Right atrium auricular region (tissue), 2 donors: ENCODE measurements at regions not wholly inside any gene's neighbourhood (a gene's known extent, or its start where the extent isn't known, plus 50 kb on each side); places are given as distances from the start of the nearest gene placed in this dataset.

Experiments
- DNase-seq: peaks from one replicate; pipeline ENCODE4 v3.0.0-alpha.2; 2019; ENCODE audit warnings: low spot score
- H3K27ac ChIP-seq, 2 donors: fragments of 200-600 bp; sonication (generic); 1 replicate in 1 of 2; 2 replicates in 1 of 2; pipeline ENCODE4 v1.5.1; 2016 to 2019
- H3K27me3 ChIP-seq, 2 donors: fragments of 200-600 bp; sonication (generic); one replicate each; pipeline versions ENCODE4 v1.5.1 to v1.6.0; 2017 to 2019
- H3K36me3 ChIP-seq: fragments of 200-600 bp; sonication (generic); one replicate; pipeline ENCODE4 v1.5.1; 2016
- H3K4me1 ChIP-seq, 2 donors: fragments of 200-600 bp; sonication (generic); one replicate each; pipeline versions ENCODE4 v1.5.1 to v1.6.0; 2017 to 2019
- H3K4me3 ChIP-seq, 2 donors: fragments of 200-600 bp; sonication (generic); 1 replicate in 1 of 2; 2 replicates in 1 of 2; pipeline ENCODE4 v1.5.1; 2017 to 2019; ENCODE audit warnings: mild to moderate bottlenecking in 1 of 2, moderate library complexity in 1 of 2
- H3K9me3 ChIP-seq, 2 donors: fragments of 200-600 bp; sonication (generic); one replicate each; pipeline ENCODE4 v1.5.1; 2019
- CTCF ChIP-seq, 2 donors: fragments of 200-600 bp; sonication (generic); IDR thresholded peaks; one replicate each; pipeline ENCODE4 v1.5.1; 2019; ENCODE audit warnings: antibody characterized with exemption in 2 of 2

DNA sequence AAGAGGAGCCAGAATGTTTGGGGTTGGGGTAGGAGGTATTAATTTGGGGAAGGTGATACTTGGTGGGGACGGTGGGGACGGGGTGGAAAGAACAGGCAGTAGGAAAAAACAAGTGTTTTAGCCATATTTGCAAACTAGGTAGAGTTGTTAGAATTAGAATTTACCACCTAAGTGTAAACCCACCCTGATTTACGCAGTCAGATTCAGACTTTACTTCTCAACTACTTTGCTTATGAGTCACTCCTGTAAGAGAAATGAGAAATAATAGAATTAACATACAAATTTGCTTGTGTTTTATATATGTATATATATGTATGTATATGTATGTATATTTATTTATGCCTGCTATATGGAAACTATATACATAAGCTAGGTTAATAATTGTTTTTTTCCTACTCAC is 1168.2 kb upstream of the ZEB2 start:
- Histone ChIP-seq H3K36me3 (no peaks in the 10 kb centered on the region), H3K9me3 (no peaks in the 10 kb centered on the region), H3K4me1 (no peaks in the 10 kb centered on the region), H3K27me3 (no peaks in the 10 kb centered on the region), H3K4me3 (no peak overlapping the region), H3K27ac (no peak overlapping the region)
- DNase-seq: no peak
- TF ChIP-seq CTCF (IDR thresholded peaks at IDR 0.05): no peak

DNA sequence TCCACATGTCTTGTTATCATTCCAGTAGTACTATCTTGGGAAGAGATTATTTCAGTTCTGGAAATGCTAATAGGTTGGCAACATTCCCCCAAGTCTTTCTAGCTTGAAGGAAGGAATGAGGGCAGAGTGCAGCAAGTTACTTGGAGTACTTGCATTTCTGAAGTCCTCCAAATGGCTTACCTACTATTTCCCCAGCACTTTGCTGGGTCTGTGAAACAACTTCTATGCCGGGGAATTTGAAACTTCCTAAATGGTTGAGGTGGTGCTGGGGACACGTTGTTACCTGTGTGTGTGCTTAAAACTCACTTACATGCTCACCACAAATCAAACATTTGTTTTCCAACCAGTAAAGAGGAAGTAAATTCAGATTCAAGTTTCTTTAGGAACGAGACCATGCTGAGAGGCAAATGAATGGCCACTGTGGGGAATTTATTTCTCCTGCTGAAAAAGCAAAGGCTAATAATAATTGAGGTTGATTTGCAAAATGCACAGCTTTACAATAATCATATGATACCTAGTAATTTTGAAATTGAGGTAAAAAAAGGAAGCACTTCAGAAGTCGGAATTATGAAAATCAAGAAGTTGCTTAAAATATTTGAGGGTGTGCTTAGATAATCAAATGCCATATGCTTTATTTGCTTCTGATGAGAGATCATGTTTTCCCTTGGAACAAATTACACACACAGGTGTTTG is 1167.7 kb upstream of the ZEB2 start:
- TF ChIP-seq CTCF (IDR thresholded peaks at IDR 0.05): no peak
- no peaks in the 10 kb centered on the region for H3K27me3 ChIP-seq
- no peak for DNase-seq
- no peaks in the 10 kb centered on the region for H3K36me3 ChIP-seq
- no peaks in the 10 kb centered on the region for H3K9me3 ChIP-seq
- H3K4me1 ChIP-seq: no peaks in the 10 kb centered on the region
- no peak overlapping the region for H3K27ac ChIP-seq
- H3K4me3 ChIP-seq: no peak overlapping the region

GRCh38 chr2:145685383-145686050 is 1165.6 kb upstream of the ZEB2 start:
- TF ChIP-seq CTCF (IDR thresholded peaks at IDR 0.05): no peak
- Histone ChIP-seq H3K4me3 (no peak overlapping the region), H3K27ac (no peak overlapping the region), H3K27me3 (no peaks in the 10 kb centered on the region), H3K4me1 (no peaks in the 10 kb centered on the region), H3K36me3 (no peaks in the 10 kb centered on the region), H3K9me3 (no peaks in the 10 kb centered on the region)
- no peak for DNase-seq

- H3K27ac ChIP-seq: no peak overlapping the region
These were observed 1162.7 kb upstream of the ZEB2 start for GRCh38 chr2:145682546-145683157.

GRCh38 chr2:145680276-145680675 is 1160.4 kb upstream of the ZEB2 start:
- Histone ChIP-seq H3K27ac (no peak overlapping the region), H3K36me3 (no peaks in the 10 kb centered on the region), H3K9me3 (no peaks in the 10 kb centered on the region), H3K4me1 (no peaks in the 10 kb centered on the region), H3K27me3 (no peaks in the 10 kb centered on the region), H3K4me3 (no peak overlapping the region)
- no peak for DNase-seq
- no peak for TF ChIP-seq CTCF (IDR thresholded peaks at IDR 0.05)

More at GRCh38 chr2:145682546-145683157, 1162.7 kb upstream of the ZEB2 start:
- H3K27me3 ChIP-seq: no peaks in the 10 kb centered on the region
- no peaks in the 10 kb centered on the region for H3K9me3 ChIP-seq
- no peaks in the 10 kb centered on the region for H3K36me3 ChIP-seq
- no peak for DNase-seq
- no peak overlapping the region for H3K4me3 ChIP-seq
- no peak for TF ChIP-seq CTCF (IDR thresholded peaks at IDR 0.05)
- no peaks in the 10 kb centered on the region for H3K4me1 ChIP-seq
